DOHH2 (cell line): ENCODE measurements at regions not wholly inside any gene's neighbourhood (a gene's known extent, or its start where the extent isn't known, plus 50 kb on each side); places are given as distances from the start of the nearest gene placed in this dataset.

Source experiments
- H3F3A ChIP-seq: fragments of 200-600 bp; sonication (generic), shearing (Covaris generic); 2 replicates; pipeline ENCODE4 v1.6.0; 2016; ENCODE audit warnings: antibody characterized with exemption, mild to moderate bottlenecking; ENCODE audit not compliant: control insufficient read depth, insufficient read depth
- H3K27ac ChIP-seq: fragments of 200-600 bp; sonication (generic); 2 replicates; pipeline ENCODE4 v1.5.1; 2014; ENCODE audit warnings: low read depth, mild to moderate bottlenecking, low read length, moderate library complexity
- H3K27me3 ChIP-seq: fragments of 200-600 bp; sonication (generic); 2 replicates; pipeline ENCODE4 v1.6.1; 2014; ENCODE audit warnings: mild to moderate bottlenecking, low read length, mixed read lengths; ENCODE audit not compliant: control insufficient read depth
- H3K36me3 ChIP-seq: fragments of 200-600 bp; sonication (generic); 2 replicates; pipeline ENCODE4 v1.6.1; 2014; ENCODE audit warnings: mild to moderate bottlenecking, low read length, moderate library complexity, mixed read lengths; ENCODE audit not compliant: control insufficient read depth
- H3K4me1 ChIP-seq: fragments of 200-600 bp; sonication (generic); 2 replicates; pipeline ENCODE4 v1.6.1; 2014; ENCODE audit warnings: mild to moderate bottlenecking, low read length, mixed read lengths; ENCODE audit not compliant: control insufficient read depth
- H3K4me2 ChIP-seq: fragments of 200-600 bp; sonication (generic); 2 replicates; pipeline ENCODE4 v1.6.0; 2014; ENCODE audit warnings: mild to moderate bottlenecking, low read length, moderate library complexity
- H3K4me3 ChIP-seq: fragments of 200-600 bp; sonication (generic); 2 replicates; pipeline ENCODE4 v1.5.1; 2014; ENCODE audit warnings: mild to moderate bottlenecking, low read length, mixed read lengths
- H3K79me2 ChIP-seq: fragments of 200-600 bp; sonication (generic); 2 replicates; pipeline ENCODE4 v1.6.1; 2014; ENCODE audit warnings: mild to moderate bottlenecking, low read length, mixed read lengths; ENCODE audit not compliant: control insufficient read depth
- H3K9me2 ChIP-seq: fragments of 200-600 bp; sonication (generic); replicated peaks from 2 replicates; pipeline ENCODE4 v1.6.1; 2014; ENCODE audit warnings: mild to moderate bottlenecking, low read length, mixed read lengths; ENCODE audit not compliant: control insufficient read depth
- H3K9me3 ChIP-seq: fragments of 200-600 bp; sonication (generic); 2 replicates; pipeline ENCODE4 v1.6.1; 2014; ENCODE audit warnings: antibody characterized with exemption, low read length, mixed read lengths; ENCODE audit not compliant: control insufficient read depth, insufficient read depth
- H4K20me1 ChIP-seq: fragments of 200-600 bp; sonication (generic); 2 replicates; pipeline ENCODE4 v1.6.0; 2014; ENCODE audit warnings: low read depth, mild to moderate bottlenecking, antibody characterized with exemption, low read length, moderate library complexity; ENCODE audit not compliant: control insufficient read depth, insufficient read depth
- EZH2phosphoT487 ChIP-seq: fragments of 200-600 bp; sonication (generic); IDR thresholded peaks from 2 replicates; pipeline ENCODE4 v1.6.1; 2017; ENCODE audit warnings: borderline replicate concordance, mild to moderate bottlenecking, antibody characterized with exemption, low read length, moderate library complexity, mixed read lengths
- TF ChIP-seq, protein P1 (sequence below): fragments of 200-600 bp; sonication (generic); IDR thresholded peaks from one replicate; pipeline ENCODE4 v1.5.1; 2014; ENCODE audit warnings: antibody characterized with exemption, mild to moderate bottlenecking, low read depth, low read length; ENCODE audit not compliant: poor library complexity, severe bottlenecking

DNA sequence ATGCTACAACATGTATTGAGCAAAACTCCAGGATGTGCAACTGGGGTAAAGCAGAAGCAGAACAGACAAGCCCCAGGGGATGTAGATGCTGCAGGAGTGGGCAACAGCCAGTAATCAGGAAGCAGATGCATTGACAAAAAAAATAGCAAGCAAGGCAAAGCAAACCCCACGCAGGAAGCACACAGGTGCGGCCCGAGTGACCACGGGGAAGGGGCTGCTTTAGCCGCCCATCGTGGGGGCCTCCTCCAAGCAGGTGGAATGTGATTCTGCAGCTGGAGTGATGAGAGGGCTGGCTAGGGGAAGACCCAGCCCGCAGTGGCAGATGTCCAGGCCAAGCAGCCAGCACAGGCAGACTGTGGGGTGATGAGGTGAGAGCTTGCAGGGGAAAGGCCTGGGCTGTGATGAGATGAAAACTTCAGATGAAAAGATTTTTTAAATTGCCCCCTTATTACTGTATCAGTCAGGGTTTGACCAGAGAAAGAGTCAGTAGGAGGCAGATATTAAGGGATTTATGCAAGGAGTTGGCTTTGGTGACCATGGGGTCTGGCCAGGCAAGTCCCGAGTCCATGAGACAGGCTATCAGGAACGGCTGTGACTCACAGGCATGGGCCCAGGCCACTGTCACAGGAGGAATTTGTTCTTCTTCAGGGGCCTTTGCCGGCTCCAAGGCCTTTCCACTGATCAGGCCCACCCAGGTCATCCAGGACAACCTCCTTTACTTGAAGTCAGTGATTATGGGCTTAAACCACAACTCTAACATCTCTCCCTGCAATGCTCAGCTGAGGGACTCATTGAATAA lies 207.6 kb downstream of the ANKRD60 start:
- H4K20me1 ChIP-seq = no peaks in the 10 kb centered on the region
- H3F3A ChIP-seq = no peaks in the 10 kb centered on the region
- no peaks in the 10 kb centered on the region for H3K79me2 ChIP-seq
- no peak overlapping the region for H3K4me2 ChIP-seq
- H3K4me3 ChIP-seq = no peak overlapping the region
- TF ChIP-seq EZH2phosphoT487 = no peak
- TF ChIP-seq, protein P1, sequence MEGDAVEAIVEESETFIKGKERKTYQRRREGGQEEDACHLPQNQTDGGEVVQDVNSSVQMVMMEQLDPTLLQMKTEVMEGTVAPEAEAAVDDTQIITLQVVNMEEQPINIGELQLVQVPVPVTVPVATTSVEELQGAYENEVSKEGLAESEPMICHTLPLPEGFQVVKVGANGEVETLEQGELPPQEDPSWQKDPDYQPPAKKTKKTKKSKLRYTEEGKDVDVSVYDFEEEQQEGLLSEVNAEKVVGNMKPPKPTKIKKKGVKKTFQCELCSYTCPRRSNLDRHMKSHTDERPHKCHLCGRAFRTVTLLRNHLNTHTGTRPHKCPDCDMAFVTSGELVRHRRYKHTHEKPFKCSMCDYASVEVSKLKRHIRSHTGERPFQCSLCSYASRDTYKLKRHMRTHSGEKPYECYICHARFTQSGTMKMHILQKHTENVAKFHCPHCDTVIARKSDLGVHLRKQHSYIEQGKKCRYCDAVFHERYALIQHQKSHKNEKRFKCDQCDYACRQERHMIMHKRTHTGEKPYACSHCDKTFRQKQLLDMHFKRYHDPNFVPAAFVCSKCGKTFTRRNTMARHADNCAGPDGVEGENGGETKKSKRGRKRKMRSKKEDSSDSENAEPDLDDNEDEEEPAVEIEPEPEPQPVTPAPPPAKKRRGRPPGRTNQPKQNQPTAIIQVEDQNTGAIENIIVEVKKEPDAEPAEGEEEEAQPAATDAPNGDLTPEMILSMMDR = no peak
- H3K27me3 ChIP-seq = no peaks in the 10 kb centered on the region; the same call in 1 of the 2 replicates
- H3K4me1 ChIP-seq = no peaks in the 10 kb centered on the region
- H3K27ac ChIP-seq = no peak overlapping the region
- H3K9me2 ChIP-seq = no peaks in the 10 kb centered on the region
- H3K9me3 ChIP-seq = no peaks in the 10 kb centered on the region
- no peaks in the 10 kb centered on the region for H3K36me3 ChIP-seq

DNA sequence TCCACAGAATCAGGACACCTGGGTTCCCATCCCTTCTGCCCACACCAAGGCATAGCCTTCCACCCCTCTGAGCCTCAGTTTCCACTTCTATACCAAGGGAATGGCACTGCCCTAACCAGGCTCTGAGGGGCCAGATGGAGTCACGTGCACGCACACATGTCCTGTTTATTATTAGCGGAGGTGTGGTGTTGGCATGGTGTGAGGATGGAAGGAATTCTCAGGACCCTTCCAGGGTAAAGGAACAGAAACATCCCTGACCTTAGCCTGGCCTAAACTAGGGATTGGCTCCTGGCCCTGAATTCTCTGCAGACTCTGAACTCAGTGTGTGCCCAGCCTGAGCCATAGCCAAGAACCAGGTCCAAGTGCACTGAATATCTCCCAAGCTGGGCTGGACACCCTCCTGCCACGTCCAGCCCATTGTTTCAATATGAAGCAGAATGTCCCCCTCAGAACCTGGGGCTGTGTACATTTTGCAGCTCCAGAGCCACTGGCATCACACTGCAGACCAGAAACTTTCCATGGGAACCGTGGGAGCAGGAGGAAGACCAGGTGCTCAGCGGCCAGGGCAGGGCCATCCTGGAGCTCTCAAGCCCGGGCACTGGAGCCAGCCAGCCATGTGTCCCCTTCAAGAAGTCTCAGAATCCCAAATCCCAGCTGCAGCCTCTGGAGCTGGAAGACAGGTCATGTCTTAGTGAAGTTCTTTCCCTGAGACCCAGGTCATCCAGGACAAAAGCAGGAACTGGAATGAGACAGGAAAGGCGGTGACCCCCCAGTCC lies 208.4 kb downstream of the ANKRD60 start:
- Histone ChIP-seq H3K36me3 (no peaks in the 10 kb centered on the region), H3K4me3 (no peak overlapping the region), H3F3A (no peaks in the 10 kb centered on the region), H3K9me3 (no peaks in the 10 kb centered on the region), H4K20me1 (no peaks in the 10 kb centered on the region), H3K4me1 (no peaks in the 10 kb centered on the region), H3K9me2 (no peaks in the 10 kb centered on the region), H3K27me3 (no peaks in the 10 kb centered on the region; the same call in 1 of the 2 replicates), H3K79me2 (no peaks in the 10 kb centered on the region), H3K27ac (no peak overlapping the region), H3K4me2 (no peak overlapping the region)
- no peak for TF ChIP-seq EZH2phosphoT487
- TF ChIP-seq, protein P1 = no peak

DNA sequence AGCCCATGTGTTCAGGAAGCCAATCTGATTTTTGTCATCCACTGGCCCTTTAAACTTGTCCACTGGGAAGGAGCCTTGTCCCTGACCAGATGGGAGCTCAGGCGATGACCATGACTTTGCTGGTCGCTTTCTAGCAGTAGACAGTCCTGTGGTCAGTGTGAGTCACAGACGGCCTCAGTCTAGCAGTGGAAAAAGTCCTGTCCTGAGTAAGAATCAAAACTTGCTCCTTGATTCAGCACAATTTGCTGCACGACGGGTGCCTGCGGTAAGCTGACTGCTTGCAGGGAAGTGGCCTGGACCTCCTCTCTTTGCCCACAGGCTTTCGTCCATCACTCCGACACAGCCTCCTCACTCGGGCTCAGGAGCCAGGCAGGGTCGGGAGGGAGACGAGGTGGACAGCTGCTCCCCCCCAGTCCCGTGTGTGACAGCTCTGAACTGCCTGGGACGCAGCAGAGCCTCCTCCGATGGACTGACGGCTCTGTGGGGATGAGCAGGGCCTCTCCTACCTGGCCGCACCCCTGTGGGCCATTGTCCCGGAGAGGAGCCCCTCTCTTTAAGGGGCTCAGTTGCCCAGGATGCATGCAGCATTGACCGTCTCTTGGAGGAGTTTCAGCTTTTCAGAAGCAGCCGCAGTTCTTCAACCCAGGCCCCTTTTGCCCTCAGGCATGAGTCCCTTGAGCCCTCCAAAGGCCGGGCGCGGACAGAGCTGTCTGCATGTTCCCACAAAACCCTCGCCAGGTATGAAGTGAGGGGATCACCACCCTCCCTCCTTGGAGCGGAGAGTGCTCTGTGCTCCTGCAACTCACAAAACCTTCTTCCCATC lies 209.2 kb downstream of the ANKRD60 start:
- Histone ChIP-seq H3K27me3 (no peaks in the 10 kb centered on the region), H3K9me2 (no peaks in the 10 kb centered on the region), H3K36me3 (no peaks in the 10 kb centered on the region), H3K27ac (no peak overlapping the region), H3K9me3 (no peaks in the 10 kb centered on the region), H3K4me2 (no peak overlapping the region), H3K79me2 (no peaks in the 10 kb centered on the region), H3F3A (no peaks in the 10 kb centered on the region), H3K4me3 (no peak overlapping the region), H4K20me1 (no peaks in the 10 kb centered on the region), H3K4me1 (no peaks in the 10 kb centered on the region)
- no peak for TF ChIP-seq EZH2phosphoT487
- TF ChIP-seq, protein P1 = no peak
